SK-N-SH treated with all-trans-retinoic acid at 6 μM for 48 hours (cell line): ENCODE measurements at regions not wholly inside any gene's neighbourhood (a gene's known extent, or its start where the extent isn't known, plus 50 kb on each side); places are given as distances from the start of the nearest gene placed in this dataset.

Source experiments
- ATAC-seq: fragments of 200-7000 bp; cut with Tn5 transposase; 3 replicates; pipeline ENCODE4 v1.9.1; 2020; ENCODE audit warnings: mild to moderate bottlenecking, moderate library complexity
- ARNTL ChIP-seq: fragments of 450-650 bp; formaldehyde crosslinking; IDR thresholded peaks from 2 replicates; pipeline ENCODE4 v1.5.0; 2020; ENCODE audit warnings: low read depth, mild to moderate bottlenecking, moderate library complexity, borderline replicate concordance
- BACH2 ChIP-seq: fragments of 250-450 bp; sonication (Bioruptor Pico); IDR thresholded peaks from 2 replicates; pipeline ENCODE4 v1.9.0; 2021; ENCODE audit warnings: mild to moderate bottlenecking, borderline replicate concordance
- CREB5 ChIP-seq: fragments of 250-450 bp; sonication (Bioruptor Pico); IDR thresholded peaks from 2 replicates; pipeline ENCODE4 v1.5.1; 2020; ENCODE audit warnings: low read depth, mild to moderate bottlenecking, moderate library complexity
- CSRNP3 ChIP-seq: fragments of 250-450 bp; sonication (Bioruptor Pico); IDR thresholded peaks from 2 replicates; pipeline ENCODE4 v1.5.1; 2021; ENCODE audit warnings: mild to moderate bottlenecking, moderate library complexity
- ESRRG ChIP-seq: fragments of 250-450 bp; sonication (Bioruptor Pico); IDR thresholded peaks from 2 replicates; pipeline ENCODE4 v1.6.1; 2021; ENCODE audit warnings: mild to moderate bottlenecking
- GLIS3 ChIP-seq: fragments of 250-450 bp; sonication (Bioruptor Pico); IDR thresholded peaks from 2 replicates; pipeline ENCODE4 v1.5.0; 2020; ENCODE audit warnings: mild to moderate bottlenecking, moderate library complexity
- ISL1 ChIP-seq: fragments of 250-450 bp; sonication (Bioruptor Pico); IDR thresholded peaks from 2 replicates; pipeline ENCODE4 v2.1.2; 2022; ENCODE audit warnings: mild to moderate bottlenecking, moderate library complexity
- OSR1 ChIP-seq: fragments of 250-450 bp; sonication (Bioruptor Pico); IDR thresholded peaks from 2 replicates; pipeline ENCODE4 v1.8.0; 2022; ENCODE audit warnings: moderate library complexity, mild to moderate bottlenecking, inconsistent platforms
- PATZ1 ChIP-seq: fragments of 250-450 bp; sonication (Bioruptor Pico); IDR thresholded peaks from 2 replicates; pipeline ENCODE4 v1.8.0; 2020; ENCODE audit warnings: mild to moderate bottlenecking, moderate library complexity, borderline replicate concordance
- POU6F1 ChIP-seq: fragments of 250-450 bp; sonication (Bioruptor Pico); IDR thresholded peaks from 2 replicates; pipeline ENCODE4 v1.8.0; 2021; ENCODE audit warnings: low read depth, mild to moderate bottlenecking, moderate library complexity, borderline replicate concordance
- PPARA ChIP-seq: fragments of 250-450 bp; sonication (Bioruptor Pico); IDR thresholded peaks from 2 replicates; pipeline ENCODE4 v1.5.0; 2020; ENCODE audit warnings: mild to moderate bottlenecking, borderline replicate concordance
- RARB ChIP-seq: fragments of 250-450 bp; sonication (Bioruptor Pico); IDR thresholded peaks from 2 replicates; pipeline ENCODE4 v1.8.0; 2021; ENCODE audit warnings: mild to moderate bottlenecking, moderate library complexity
- SNAI2 ChIP-seq: fragments of 250-450 bp; sonication (Bioruptor Pico); IDR thresholded peaks from 2 replicates; pipeline ENCODE4 v1.5.0; 2020; ENCODE audit warnings: mild to moderate bottlenecking, moderate library complexity
- TCF4 ChIP-seq: fragments of 250-450 bp; sonication (Bioruptor Pico); IDR thresholded peaks from 2 replicates; pipeline ENCODE4 v1.8.0; 2021; ENCODE audit warnings: mild to moderate bottlenecking, moderate library complexity, borderline replicate concordance
- TSHZ2 ChIP-seq: fragments of 250-450 bp; sonication (Bioruptor Pico); IDR thresholded peaks from 2 replicates; pipeline ENCODE4 v1.5.0; 2020; ENCODE audit warnings: mild to moderate bottlenecking, moderate library complexity
- ZC3H10 ChIP-seq: fragments of 250-450 bp; sonication (Bioruptor Pico); IDR thresholded peaks from 2 replicates; pipeline ENCODE4 v1.5.1; 2021; ENCODE audit warnings: mild to moderate bottlenecking, moderate library complexity
- ZFP3 ChIP-seq: fragments of 250-450 bp; sonication (Bioruptor Pico); IDR thresholded peaks from 2 replicates; pipeline ENCODE4 v1.5.0; 2020; ENCODE audit warnings: mild to moderate bottlenecking, moderate library complexity
- ZFP30 ChIP-seq: fragments of 450-650 bp; formaldehyde crosslinking; IDR thresholded peaks from 2 replicates; pipeline ENCODE4 v1.5.0; 2022; ENCODE audit warnings: mild to moderate bottlenecking, moderate library complexity
- ZNF565 ChIP-seq: fragments of 450-650 bp; formaldehyde crosslinking; conservative IDR thresholded peaks from 2 replicates; pipeline ENCODE4 v1.5.0; 2020; ENCODE audit warnings: low read depth, mild to moderate bottlenecking, moderate library complexity
- ZNF70 ChIP-seq: fragments of 450-650 bp; formaldehyde crosslinking; IDR thresholded peaks from 2 replicates; pipeline ENCODE4 v1.5.0; 2020; ENCODE audit warnings: mild to moderate bottlenecking, moderate library complexity

- TF ChIP-seq CREB5 (CRISPR knock-in tag) (no peak), PATZ1 (no peak), PPARA (CRISPR knock-in tag) (no peak), BACH2 (CRISPR knock-in tag) (no peak), ZFP3 (CRISPR knock-in tag) (no peak), CSRNP3 (no peak), ISL1 (CRISPR knock-in tag) (no peak)
Observed at GRCh38 chrX:20451929-20452328, 185.2 kb upstream of the RPS6KA3 start (continued).

GRCh38 chrX:20445109-20445508 lies 178.4 kb upstream of the RPS6KA3 start:
- TF ChIP-seq TCF4 (no peak), SNAI2 (CRISPR knock-in tag) (no peak), ZC3H10 (CRISPR knock-in tag) (no peak), CREB5 (CRISPR knock-in tag) (no peak), ZNF70 (no peak), OSR1 (CRISPR knock-in tag) (no peak), ZFP30 (CRISPR knock-in tag) (no peak), TSHZ2 (CRISPR knock-in tag) (no peak)
- ATAC-seq: no peak

- ATAC-seq: peak; percentile 92
- TF ChIP-seq ESRRG (CRISPR knock-in tag) (no peak), ISL1 (CRISPR knock-in tag) (no peak), TCF4 (no peak)
Observed at GRCh38 chrX:20442597-20442996, 175.9 kb upstream of the RPS6KA3 start.

GRCh38 chrX:20441123-20441522 lies 174.4 kb upstream of the RPS6KA3 start:
- no peak for ATAC-seq
- TF ChIP-seq BACH2 (CRISPR knock-in tag) (no peak), ARNTL (CRISPR knock-in tag) (no peak)

- ATAC-seq: peak; percentile 45; the same call in 1 of the 3 replicates
- TF ChIP-seq PPARA (CRISPR knock-in tag) (no peak), POU6F1 (no peak), RARB (CRISPR knock-in tag) (no peak), GLIS3 (CRISPR knock-in tag) (no peak), ISL1 (CRISPR knock-in tag) (no peak), CSRNP3 (no peak), ZFP3 (CRISPR knock-in tag) (no peak), OSR1 (CRISPR knock-in tag) (no peak), ESRRG (CRISPR knock-in tag) (no peak), SNAI2 (CRISPR knock-in tag) (no peak), PATZ1 (no peak), ZNF565 (no peak)
Observed at GRCh38 chrX:20438871-20439526, 172.3 kb upstream of the RPS6KA3 start.
